HepG2 (cell line): ENCODE measurements at regions not wholly inside any gene's neighbourhood (a gene's known extent, or its start where the extent isn't known, plus 50 kb on each side); places are given as distances from the start of the nearest gene placed in this dataset.

ENCODE experiments used
- ATAC-seq: fragments of 200-7000 bp; cut with Tn5 transposase; 3 replicates; pipeline ENCODE4 v1.9.1; 2020; ENCODE audit warnings: mild to moderate bottlenecking, moderate library complexity
- BruUV-seq: library from RNA; stranded (reverse); fragments of 400-500 nt; replicated peaks from 2 replicates; lab custom pipeline; 2021; lab: Mats Ljungman, UMichigan
- CTCF ChIA-PET: fragments of 300-600 bp; formaldehyde crosslinking; extraction: SDS; loops from one replicate; lab custom pipeline; 2021; ENCODE audit warnings: low total read pairs, inconsistent platforms, low intra/inter-chr PET ratio; lab: Yijun Ruan, JAX
- POLR2A ChIA-PET: fragments of 350-600 bp; sonication (Branson Sonifier 250); formaldehyde crosslinking; loops from one replicate; lab custom pipeline; 2020; ENCODE audit warnings: antibody characterized with exemption, inconsistent platforms; lab: Yijun Ruan, JAX
- DNase-seq: peaks from one replicate; pipeline ENCODE4 v3.0.0-alpha.2; 2015; ENCODE audit warnings: low spot score
- FAIRE-seq: peaks from 3 replicates; lab custom pipeline; 2011; peaks lifted over from hg19 to GRCh38; lab: Jason Lieb, UNC
- H2AFZ ChIP-seq: one replicate; pipeline ENCODE4 v1.6.1; 2011; ENCODE audit warnings: low read length, inconsistent platforms
- H3K27ac ChIP-seq: fragments of 300-600 bp; 3 replicates; pipeline ENCODE4 v1.8.0; 2011; ENCODE audit warnings: mixed run types, mild to moderate bottlenecking, mixed read lengths, low read length, inconsistent platforms; ENCODE audit not compliant: insufficient read depth; ENCODE audit errors: extremely low read length
- H3K27me3 ChIP-seq, 2 experiments: fragments of 200-600 bp in 1 of 2; 2 replicates in 1 of 2; 3 replicates in 1 of 2; pipeline versions ENCODE4 v1.6.0 to v1.8.0; 2011; ENCODE audit warnings: low read length in 2 of 2, mild to moderate bottlenecking in 2 of 2, moderate library complexity in 2 of 2, inconsistent platforms in 1 of 2; ENCODE audit not compliant: insufficient read depth in 2 of 2, control insufficient read depth in 1 of 2
- H3K36me3 ChIP-seq, 2 experiments: fragments of 200-600 bp in 1 of 2; replicated peaks in 1 of 2; 2 replicates in 1 of 2; 3 replicates in 1 of 2; pipeline versions ENCODE4 v1.5.1 to v1.8.0; 2011; ENCODE audit warnings: low read length in 2 of 2, inconsistent platforms in 1 of 2; ENCODE audit not compliant: insufficient read depth in 2 of 2, control insufficient read depth in 1 of 2
- H3K4me1 ChIP-seq: 2 replicates; pipeline ENCODE4 v1.5.1; 2012; ENCODE audit warnings: low read length, inconsistent platforms; ENCODE audit not compliant: insufficient read depth
- H3K4me2 ChIP-seq: 2 replicates; pipeline ENCODE4 v1.6.0; 2011; ENCODE audit warnings: low read depth, low read length, inconsistent platforms
- H3K4me3 ChIP-seq, 3 experiments: fragments of 200-600 bp in 1 of 3; sonication (generic), shearing (Covaris generic) in 1 of 3; replicated peaks in 1 of 3; 2 replicates each; pipeline ENCODE4 v1.5.1; 2011 to 2016; ENCODE audit warnings: low read length in 3 of 3, inconsistent platforms in 2 of 3, low read depth in 2 of 3, mild to moderate bottlenecking in 2 of 3, control low read depth in 1 of 3, mixed read lengths in 1 of 3; ENCODE audit not compliant: insufficient read depth in 1 of 3
- H3K79me2 ChIP-seq: one replicate; pipeline ENCODE4 v1.6.1; 2011; ENCODE audit warnings: low read length, inconsistent platforms; ENCODE audit not compliant: insufficient read depth
- H3K9ac ChIP-seq: 2 replicates; pipeline ENCODE4 v1.6.0; 2011; ENCODE audit warnings: mild to moderate bottlenecking, low read depth, low read length, inconsistent platforms; ENCODE audit not compliant: insufficient read depth
- H3K9me3 ChIP-seq: 2 replicates; pipeline ENCODE4 v1.5.1; 2012; ENCODE audit warnings: mild to moderate bottlenecking, low read length
- H4K20me1 ChIP-seq: 2 replicates; pipeline ENCODE4 v1.6.0; 2011; ENCODE audit warnings: inconsistent platforms, mild to moderate bottlenecking, low read length, moderate library complexity; ENCODE audit not compliant: insufficient read depth
- E2F2 ChIP-seq: sonication (generic); formaldehyde crosslinking; IDR thresholded peaks from 2 replicates; pipeline ENCODE4 v1.4.0; 2020; ENCODE audit warnings: missing genetic modification reagents, borderline replicate concordance
- HMGXB4 ChIP-seq, 2 experiments: sonication (generic) in 1 of 2; formaldehyde crosslinking in 1 of 2; IDR thresholded peaks; 2 replicates each; pipeline versions ENCODE4 v1.4.0 to v1.6.1; 2018 to 2020; ENCODE audit warnings: missing genetic modification reagents in 2 of 2, borderline replicate concordance in 1 of 2, low read depth in 1 of 2, mild to moderate bottlenecking in 1 of 2, missing biosample characterization in 1 of 2
- HNF4A ChIP-seq: sonication (generic); formaldehyde crosslinking; IDR thresholded peaks from 2 replicates; pipeline ENCODE4 v1.4.0; 2020; ENCODE audit warnings: missing genetic modification reagents
- MYNN ChIP-seq: sonication (generic); formaldehyde crosslinking; IDR thresholded peaks from 2 replicates; pipeline ENCODE4 v1.4.0; 2020; ENCODE audit warnings: mild to moderate bottlenecking, low read depth, missing genetic modification reagents
- NFIC ChIP-seq: IDR thresholded peaks from 2 replicates; pipeline ENCODE4 v1.6.1; 2012; ENCODE audit warnings: mild to moderate bottlenecking, low read length, inconsistent platforms
- PHF8 ChIP-seq: sonication (generic); formaldehyde crosslinking; IDR thresholded peaks from 2 replicates; pipeline ENCODE4 v1.5.0; 2020; ENCODE audit warnings: missing genetic modification reagents
- SAP130 ChIP-seq: IDR thresholded peaks from 2 replicates; pipeline ENCODE4 v1.6.1; 2016; ENCODE audit warnings: low read depth
- SNAPC2 ChIP-seq: sonication (generic); formaldehyde crosslinking; IDR thresholded peaks from 2 replicates; pipeline ENCODE4 v1.8.1; 2022; ENCODE audit warnings: mild to moderate bottlenecking, missing genetic modification reagents
- ZC3H4 ChIP-seq: sonication (generic); formaldehyde crosslinking; IDR thresholded peaks from 2 replicates; pipeline ENCODE4 v1.4.0; 2020; ENCODE audit warnings: missing genetic modification reagents, borderline replicate concordance
- ZNF251 ChIP-seq: sonication (generic); formaldehyde crosslinking; IDR thresholded peaks from 2 replicates; pipeline ENCODE4 v1.9.0; 2021; ENCODE audit warnings: mild to moderate bottlenecking, missing genetic modification reagents
- ZNF318 ChIP-seq: sonication (generic); formaldehyde crosslinking; IDR thresholded peaks from 2 replicates; pipeline ENCODE4 v1.4.0; 2020; ENCODE audit warnings: mild to moderate bottlenecking, missing genetic modification reagents
- ZNF343 ChIP-seq: sonication (generic); formaldehyde crosslinking; IDR thresholded peaks from 2 replicates; pipeline ENCODE4 v1.4.0; 2020; ENCODE audit warnings: mild to moderate bottlenecking, missing genetic modification reagents
- ZNF430 ChIP-seq: sonication (generic); formaldehyde crosslinking; IDR thresholded peaks from 2 replicates; pipeline ENCODE4 v1.9.0; 2021; ENCODE audit warnings: mild to moderate bottlenecking, missing genetic modification reagents
- ZNF891 ChIP-seq: sonication (generic); formaldehyde crosslinking; IDR thresholded peaks from 2 replicates; pipeline ENCODE4 v1.5.0; 2020; ENCODE audit warnings: mild to moderate bottlenecking, missing genetic modification reagents
- ZSCAN20 ChIP-seq: sonication (generic); formaldehyde crosslinking; IDR thresholded peaks from 2 replicates; pipeline ENCODE4 v1.4.0; 2020; ENCODE audit warnings: missing genetic modification reagents, mild to moderate bottlenecking, borderline replicate concordance
- WGBS: methylation state at CpG from one replicate; pipeline ENCODE4 v1.1.6; 2017; ENCODE audit warnings: low lambda C conversion rate; 5-methylcytosine and 5-hydroxymethylcytosine counted together
- in situ Hi-C: cut with HindIII; loops from 2 replicates; pipeline ENCODE4 v1.10.0; 2017; ENCODE audit warnings: low pct_unique_long_range_greater_than_20kb; ENCODE audit not compliant: extremely low pct_ligation_motif_present
- intact Hi-C: fragments of 100-400 bp; cut with micrococcal nuclease; formaldehyde crosslinking; loops from one replicate; pipeline ENCODE4 v1.10.0; 2022; ENCODE audit not compliant: unreplicated experiment

GRCh38 chr16:25464058-25464457 lies 206.4 kb upstream of the ZKSCAN2 start:
- H3K36me3 ChIP-seq, result no peaks in the 10 kb centered on the region
- 22% methylated on average over 2 of the region's 2 CpGs for WGBS
- DNase-seq (no peak), FAIRE-seq (no peak), ATAC-seq (no peak)
- intact Hi-C loops (no loop called here), in situ Hi-C loops (no loop called here)
- H3K9ac ChIP-seq, result no peak overlapping the region
- no peaks in the 10 kb centered on the region for H3K9me3 ChIP-seq
- no peaks in the 10 kb centered on the region for H3K79me2 ChIP-seq
- CTCF ChIA-PET, result no interaction called here
- H2AFZ ChIP-seq, result no peak overlapping the region
- no peaks in the 10 kb centered on the region for H4K20me1 ChIP-seq
- H3K4me1 ChIP-seq, result no peaks in the 10 kb centered on the region
- no peak overlapping the region for H3K4me2 ChIP-seq
- no peak overlapping the region for H3K4me3 ChIP-seq
- 0 out of 5 replicates have a peak, but pooled peaks cover 0 to 6% of the 10 kb centered on the region in 2 experiments for H3K27me3 ChIP-seq
- BruUV-seq, result no TSS peak
- POLR2A ChIA-PET, result no interaction called here
- H3K27ac ChIP-seq, result no peak overlapping the region
- TF ChIP-seq ZNF430 (no peak), ZNF891 (CRISPR knock-in tag) (no peak), NFIC (no peak), E2F2 (no peak), ZNF251 (no peak), ZC3H4 (CRISPR knock-in tag) (no peak), HMGXB4 (CRISPR knock-in tag; IDR thresholded peaks at IDR 0.05; ENCODE audit: borderline replicate concordance in 1 of 2, low read depth in 1 of 2) (no peak), MYNN (no peak), SAP130 (CRISPR knock-in tag) (no peak), SNAPC2 (no peak), ZSCAN20 (CRISPR knock-in tag) (no peak), HNF4A (CRISPR knock-in tag) (no peak), ZNF318 (CRISPR knock-in tag) (no peak), PHF8 (CRISPR knock-in tag) (no peak), ZNF343 (CRISPR knock-in tag) (no peak)
